Spleen (tissue), 7 donors: ENCODE measurements at regions not wholly inside any gene's neighbourhood (a gene's known extent, or its start where the extent isn't known, plus 50 kb on each side); places are given as distances from the start of the nearest gene placed in this dataset.

Source experiments
- CTCF ChIP-seq, 11 experiments: fragments of 200-600 bp in 7 of 11; fragments of 450-650 bp in 4 of 11; sonication (generic) in 4 of 11; IDR thresholded peaks in 8 of 11; conservative IDR thresholded peaks in 3 of 11; 1 replicate in 7 of 11; 2 replicates in 4 of 11; pipeline versions ENCODE4 v1.4.0 to v1.8.0; 2016 to 2021; ENCODE audit warnings: antibody characterized with exemption in 11 of 11, inconsistent platforms in 4 of 11, mild to moderate bottlenecking in 1 of 11
- POLR2A ChIP-seq, 3 donors: fragments of 450-650 bp; IDR thresholded peaks; one replicate each; pipeline ENCODE4 v1.5.1; 2017; ENCODE audit warnings: antibody characterized with exemption in 3 of 3, mild to moderate bottlenecking in 1 of 3
- POLR2AphosphoS5 ChIP-seq, 3 donors: sonication (generic); formaldehyde crosslinking; IDR thresholded peaks; one replicate each; pipeline ENCODE4 v1.5.1; 2017; ENCODE audit warnings: antibody characterized with exemption in 3 of 3
- donor health status: DM: no; HTN: no; CAD: no; lungs with moderate emphysema.
- donor health status: DM: no; HTN: no; CAD: no.
- donor health status: DM: no; HTN: no; CAD: no.

- no peak for TF ChIP-seq POLR2AphosphoS5 (IDR thresholded peaks at IDR 0.05)
- no peak for TF ChIP-seq CTCF (IDR thresholded peaks at IDR 0.05 in 8 of 11, conservative IDR thresholded peaks at IDR 0.05 in 3 of 11)
- TF ChIP-seq POLR2A (IDR thresholded peaks at IDR 0.05), result no peak
These were observed 293.6 kb upstream of the FLRT2 start for GRCh38 chr14:85236296-85236695.
